ENCODE measurements at regions not wholly inside any gene's neighbourhood (a gene's known extent, or its start where the extent isn't known, plus 50 kb on each side); places are given as distances from the start of the nearest gene placed in this dataset.

DNA sequence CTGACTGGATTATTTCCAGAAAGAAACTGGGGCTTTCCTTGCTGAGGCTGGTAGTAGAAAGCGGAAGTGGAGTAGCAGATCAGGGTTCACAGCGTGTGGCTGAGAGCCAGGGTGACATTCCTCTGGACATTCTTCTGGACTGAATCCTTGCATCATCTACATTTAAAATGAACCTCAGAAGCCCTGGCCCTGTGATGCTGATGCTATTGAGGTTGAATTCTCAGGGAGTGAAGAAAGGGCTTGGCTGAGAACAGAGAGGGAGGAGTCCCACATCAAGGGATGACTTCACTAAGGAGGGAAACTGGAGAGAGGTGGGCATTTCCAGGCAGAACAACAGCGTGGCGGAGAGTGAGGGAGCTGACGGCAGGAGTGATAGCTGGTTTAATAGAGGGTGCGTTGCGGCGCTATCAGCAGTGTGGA, 102.3 kb upstream of the LMO4 start:
- peak; percentile 20 to 67 for DNase-seq

DNA sequence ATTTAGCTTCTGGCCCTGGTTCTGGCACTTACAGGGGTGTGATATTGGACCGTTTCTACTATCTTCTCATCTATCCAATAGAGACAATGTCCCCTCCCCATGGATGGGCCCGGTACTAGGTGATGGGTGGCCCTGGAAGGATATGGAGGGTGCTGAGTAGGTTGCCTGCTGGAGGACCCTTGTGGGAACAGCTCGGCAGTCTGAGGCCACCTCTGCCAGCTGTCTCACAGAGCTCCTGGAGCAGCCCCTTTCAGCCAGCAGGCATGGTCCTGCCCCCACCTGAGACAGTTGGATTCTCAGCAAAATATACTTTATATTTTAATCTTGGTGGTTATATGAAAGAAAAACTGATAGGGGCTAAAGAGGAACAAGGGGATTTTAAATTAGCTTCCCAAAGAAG, 101.0 kb upstream of the LMO4 start:
- DNase-seq = no peak

DNA sequence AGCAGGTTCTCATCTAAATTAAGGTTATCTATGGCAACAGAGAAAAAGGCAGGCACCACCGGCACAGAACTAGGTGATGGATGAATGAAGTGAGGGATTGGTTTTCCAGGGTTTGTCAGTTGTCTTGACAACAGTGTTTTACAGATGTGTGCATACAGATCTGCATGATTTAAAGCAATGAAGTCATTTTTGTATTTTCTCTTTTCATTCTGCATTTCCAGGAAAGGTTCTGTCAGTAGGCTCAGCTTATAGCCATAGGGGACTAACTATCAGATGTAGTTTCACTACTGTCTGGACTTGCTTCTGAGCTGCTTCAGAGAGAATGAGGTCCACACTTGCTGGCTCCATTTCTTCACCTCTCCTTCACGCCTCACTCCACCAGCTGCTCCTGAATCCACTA, 98.2 kb upstream of the LMO4 start:
- DNase-seq = no peak

DNA sequence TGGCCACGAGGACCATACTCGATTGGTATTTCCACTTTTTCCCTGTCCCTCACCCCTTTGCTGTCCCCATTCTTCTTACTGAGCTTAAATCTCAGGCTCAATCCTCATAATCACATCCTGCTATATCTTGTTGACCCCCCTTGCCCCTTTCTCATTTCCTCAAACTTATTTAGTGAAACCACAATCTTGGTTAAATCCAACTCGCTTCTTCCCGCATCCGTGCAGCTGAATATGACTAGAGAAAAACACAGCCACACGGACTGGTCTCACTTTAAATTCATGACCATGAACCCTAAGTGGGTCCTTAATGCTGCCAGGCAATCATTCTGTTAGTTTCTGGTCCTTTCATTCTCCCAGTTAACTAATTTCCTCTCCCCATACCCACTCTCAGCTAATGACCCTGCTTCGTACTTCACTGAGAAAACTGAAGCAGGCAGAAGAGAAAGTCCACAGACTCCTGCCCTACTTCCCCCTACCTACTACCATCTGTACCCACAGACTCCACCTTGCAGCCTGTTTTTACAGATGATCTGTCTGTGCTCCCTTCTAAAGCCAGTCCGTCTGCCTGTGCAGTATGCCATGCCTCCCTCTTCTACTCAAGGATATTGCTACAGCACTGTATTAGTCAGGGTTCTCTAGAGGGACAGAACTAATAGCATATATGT, 96.8 kb upstream of the LMO4 start:
- no peak for DNase-seq

DNA sequence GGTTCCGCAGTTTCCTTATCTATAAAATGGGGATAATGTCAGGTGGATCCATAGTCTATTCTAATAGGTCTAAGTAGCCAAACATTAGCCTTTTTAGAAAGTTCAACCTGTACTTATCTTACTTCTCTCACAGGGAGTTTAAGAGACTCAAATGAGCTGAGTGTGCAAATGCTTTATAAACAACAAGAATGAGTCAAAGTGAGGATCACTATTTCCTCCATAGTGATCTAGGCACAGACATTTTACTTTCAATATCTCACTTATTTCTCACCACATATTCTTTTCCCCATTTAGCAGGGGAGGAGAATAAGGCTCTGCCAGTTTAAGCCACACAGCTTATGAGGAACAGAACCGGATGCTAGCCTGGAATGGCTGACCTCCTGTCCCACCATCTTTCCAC, 92.1 kb upstream of the LMO4 start:
- no peak for DNase-seq

DNA sequence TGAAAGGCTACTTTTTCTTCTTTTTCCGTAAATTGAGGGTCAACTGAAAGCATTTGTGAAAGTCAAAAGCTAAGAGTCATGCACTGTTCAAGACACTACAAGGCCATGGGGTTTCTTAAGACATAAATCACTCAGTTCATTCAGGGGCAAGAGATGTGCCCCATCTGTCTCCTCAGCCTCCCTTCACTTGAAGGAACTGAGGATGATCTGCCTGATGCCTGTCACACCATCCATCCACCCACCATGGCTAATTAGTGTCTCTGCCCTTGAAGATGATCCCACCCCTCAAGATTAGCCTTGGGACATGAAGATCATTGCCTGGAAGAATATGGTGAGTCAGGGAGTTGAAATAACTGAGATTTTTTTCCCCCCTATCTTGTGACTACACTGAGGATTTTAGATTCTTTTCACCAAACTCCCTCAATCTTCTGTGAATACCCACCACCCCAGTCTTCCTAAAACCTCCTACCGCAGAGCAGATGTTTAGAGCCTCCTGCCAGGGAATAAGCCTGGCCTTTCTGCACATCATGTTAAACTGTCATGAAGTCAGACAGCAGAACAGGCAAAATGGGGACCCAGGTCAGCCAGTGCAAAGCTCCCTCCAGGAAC, 88.6 kb upstream of the LMO4 start:
- no peak for DNase-seq

DNA sequence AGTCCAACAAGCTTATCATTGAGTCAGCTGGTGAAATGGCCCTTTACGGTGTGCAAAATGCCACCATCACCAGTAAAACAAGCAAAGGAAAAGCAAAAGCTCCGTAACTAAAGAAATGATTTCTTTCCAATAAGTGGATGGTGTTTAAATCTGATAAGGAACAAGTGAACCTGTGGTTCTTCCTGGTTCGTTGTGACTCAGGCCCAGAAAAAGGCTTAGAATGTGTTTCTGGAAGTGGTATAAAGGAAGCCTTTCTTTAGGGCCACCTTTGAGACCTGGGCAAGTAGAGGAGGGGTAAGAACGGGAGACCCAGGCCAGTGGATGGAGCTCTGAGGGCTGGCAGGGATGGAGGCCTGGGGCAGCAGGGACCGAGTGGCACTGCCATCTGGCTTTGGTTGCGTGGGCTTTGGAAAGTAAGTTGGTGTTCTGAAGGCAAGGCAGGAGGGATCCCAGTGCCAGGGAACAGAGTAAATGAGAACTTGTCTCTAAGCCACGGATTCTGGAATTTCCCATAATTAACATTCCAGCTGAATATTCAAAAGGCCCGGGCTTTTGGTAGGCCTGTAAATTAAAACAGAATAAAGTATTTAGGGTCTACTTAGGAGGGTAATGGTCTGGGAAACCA, 87.9 kb upstream of the LMO4 start:
- DNase-seq = no peak

DNA sequence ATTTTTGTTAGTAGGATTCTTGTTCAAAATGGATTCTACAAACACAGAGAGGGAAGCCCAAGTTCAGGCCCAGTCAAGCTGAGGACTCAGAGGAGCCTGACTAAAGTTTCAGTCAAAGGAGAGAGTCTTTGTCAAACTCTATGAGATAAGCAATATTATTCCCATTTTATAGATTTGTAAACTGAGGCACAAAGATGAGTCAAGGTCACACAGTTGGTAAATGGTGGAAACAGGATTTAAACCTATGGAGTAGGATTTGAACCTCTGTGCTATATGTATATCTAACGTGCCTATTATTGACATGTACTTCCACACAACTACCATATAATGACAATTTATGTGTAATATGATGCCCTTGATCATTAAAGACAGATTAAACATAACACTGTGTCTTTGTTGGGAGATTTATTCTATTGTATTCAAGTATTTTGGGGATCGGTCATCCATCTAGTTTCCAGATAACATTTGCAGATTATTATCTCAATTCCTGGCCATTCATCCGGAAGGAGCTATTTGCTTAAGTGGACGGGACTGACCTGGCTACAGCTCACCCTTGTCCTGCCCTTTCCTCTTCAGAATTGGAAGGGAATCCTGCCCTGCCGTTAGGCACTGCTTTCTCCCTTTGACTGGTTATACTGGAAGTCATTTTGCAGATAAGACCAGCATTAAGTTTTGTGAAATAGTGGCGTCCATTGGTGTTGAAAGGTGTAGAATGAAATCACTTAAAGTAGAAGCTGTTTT, 86.1 kb upstream of the LMO4 start:
- DNase-seq = no peak

DNA sequence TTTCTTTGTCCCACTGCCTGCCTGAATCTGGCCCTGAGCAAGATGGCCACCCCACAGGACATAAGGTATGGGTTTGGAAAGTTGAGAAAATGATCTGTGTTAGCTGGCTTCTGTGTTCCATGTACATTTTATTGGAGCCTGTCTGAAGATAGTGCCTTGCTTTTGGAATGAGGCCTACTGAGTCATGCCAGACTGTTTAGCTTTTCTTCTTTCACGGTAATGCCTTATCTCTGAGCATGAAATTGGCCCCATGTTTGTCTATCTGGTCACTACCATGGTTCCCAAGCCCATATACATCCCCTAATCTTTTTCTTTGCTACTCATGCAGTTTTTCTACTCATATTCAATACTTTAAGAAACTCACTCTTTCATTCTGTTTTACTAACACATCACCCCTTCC, 85.1 kb upstream of the LMO4 start:
- no peak for DNase-seq

DNA sequence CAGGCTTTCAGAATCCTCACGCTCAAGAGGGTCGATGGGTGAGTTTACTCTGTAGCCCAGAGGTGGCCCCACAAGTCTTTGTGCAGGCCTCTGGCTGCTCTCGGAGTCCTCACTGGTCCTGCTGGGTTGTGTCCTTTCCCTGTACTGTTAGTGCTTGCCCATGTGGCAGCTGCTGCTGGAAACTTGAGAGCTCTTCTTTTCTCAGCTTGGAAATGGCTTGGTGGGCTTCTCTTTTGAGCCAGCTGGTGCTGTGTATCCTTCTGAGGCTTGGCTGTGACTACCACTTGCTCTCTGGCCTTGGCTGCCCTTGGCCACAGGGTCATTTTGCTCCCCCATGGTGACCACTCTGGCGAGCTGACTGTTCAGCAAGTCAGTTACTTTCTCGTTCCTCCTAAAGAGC, 82.2 kb upstream of the LMO4 start:
- DNase-seq = no peak

DNA sequence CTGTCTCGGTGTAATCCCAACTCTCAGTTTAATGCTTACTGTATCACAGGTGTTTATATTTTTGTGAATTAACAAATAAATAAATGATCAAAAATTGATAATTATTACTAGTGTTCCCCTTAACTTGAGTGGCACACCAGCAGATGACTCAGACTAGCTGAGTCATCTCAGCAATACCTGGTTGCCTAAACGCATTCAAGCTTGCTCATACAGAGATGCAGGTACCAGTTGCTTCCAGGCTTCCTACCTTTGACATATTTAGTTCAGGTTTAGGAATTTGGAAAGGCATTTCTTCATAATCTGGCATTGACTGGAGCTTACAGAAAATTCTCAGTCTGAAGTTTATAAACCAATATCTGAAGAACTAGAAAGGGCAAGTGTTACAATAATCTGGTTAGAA, 78.9 kb upstream of the LMO4 start:
- no peak for DNase-seq

DNA sequence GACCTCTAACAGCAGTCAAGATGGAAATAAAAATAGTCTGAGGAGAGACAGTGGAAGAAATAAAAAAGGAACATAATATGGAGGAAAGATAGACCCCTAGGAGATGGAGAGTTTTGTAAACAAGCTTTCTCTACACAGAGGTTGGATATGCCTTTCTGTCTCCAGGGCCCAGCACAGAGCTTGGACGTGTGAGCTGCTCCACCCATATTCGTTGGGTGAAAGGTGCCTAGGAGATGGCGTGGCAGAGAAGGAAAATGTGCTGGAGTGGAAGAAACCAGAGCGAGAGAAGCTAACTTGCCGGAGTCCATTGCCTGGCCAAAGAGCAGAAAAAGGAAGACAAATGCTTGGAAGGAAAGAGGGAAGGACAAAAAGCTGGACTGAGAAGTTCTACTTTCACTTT, 78.3 kb upstream of the LMO4 start:
- DNase-seq = no peak

DNA sequence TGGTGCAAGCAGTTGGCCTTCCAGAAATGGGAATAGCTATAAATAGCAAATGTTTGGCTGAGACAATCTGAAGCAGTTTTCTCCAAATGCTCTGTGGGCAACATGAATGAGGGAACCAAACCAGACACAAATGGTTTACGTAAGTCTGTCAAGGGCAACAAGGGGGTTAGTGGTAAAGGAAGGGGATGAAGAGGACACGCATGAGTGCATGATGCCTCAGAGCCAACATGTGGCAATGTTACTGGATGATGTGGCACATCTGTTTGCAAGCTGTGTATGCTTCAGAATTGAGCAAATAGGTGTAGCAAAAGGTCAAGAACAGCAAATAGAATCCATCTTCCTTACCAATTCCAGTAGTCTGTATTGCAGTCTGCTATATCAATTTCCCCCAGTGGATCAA, 76.3 kb upstream of the LMO4 start:
- DNase-seq = no peak

DNA sequence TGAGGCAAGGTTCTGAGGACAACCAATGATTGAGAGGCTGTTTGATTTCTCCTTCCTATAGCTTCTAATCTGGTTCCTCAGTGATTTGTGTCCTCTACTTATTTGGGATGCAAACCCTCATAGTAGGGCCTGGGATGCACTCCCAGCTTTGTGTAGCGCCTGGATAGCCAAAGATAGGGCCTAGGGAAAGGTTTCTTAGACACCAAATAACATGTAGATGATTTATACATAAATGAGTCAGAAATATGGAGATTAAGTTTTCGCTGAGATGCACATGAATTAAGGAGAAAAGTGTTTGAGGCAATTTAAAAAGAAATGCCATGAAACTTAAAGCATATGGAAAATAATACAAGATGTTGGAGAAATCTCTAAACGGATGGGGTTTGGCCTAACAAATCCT, 66.0 kb upstream of the LMO4 start:
- no peak for DNase-seq

DNA sequence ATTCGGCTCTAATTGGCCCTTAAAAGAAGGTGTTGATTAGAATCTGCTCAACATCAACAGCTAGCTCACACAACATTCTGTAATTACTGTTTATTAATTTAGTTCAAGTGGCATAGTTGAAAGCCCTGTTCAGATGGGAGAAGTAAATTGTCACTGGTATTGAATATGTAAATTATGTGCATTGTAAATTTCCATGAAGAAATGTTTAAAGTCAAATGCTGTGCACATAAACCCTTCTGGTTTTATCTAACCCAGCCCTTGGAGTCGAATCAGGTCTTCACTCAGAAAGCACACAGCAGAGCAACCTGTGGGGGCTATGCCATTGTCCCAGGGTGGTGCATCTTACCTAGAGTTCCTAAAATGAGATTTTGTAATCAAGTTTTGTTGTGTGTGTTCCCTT, 65.4 kb upstream of the LMO4 start:
- no peak for DNase-seq

DNA sequence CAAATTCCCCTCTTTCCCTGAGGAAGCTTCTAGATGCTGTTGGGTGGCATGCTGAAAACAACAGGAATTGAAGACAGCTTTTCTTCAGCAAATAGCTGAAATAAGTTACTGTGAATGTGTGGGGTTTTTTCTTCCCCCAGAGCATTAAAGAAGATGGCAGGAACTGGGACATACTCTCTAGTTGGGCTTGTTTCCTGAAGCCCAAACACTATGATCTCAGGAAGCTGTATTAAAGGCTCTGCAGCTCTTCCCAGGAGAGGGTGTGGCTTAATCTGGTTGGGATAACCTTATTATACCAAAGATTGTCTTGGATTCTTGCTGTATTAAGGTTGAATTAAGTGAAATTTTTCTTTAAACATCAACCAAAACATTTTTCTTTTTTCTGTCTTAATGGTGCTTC, 64.9 kb upstream of the LMO4 start:
- no peak for DNase-seq

DNA sequence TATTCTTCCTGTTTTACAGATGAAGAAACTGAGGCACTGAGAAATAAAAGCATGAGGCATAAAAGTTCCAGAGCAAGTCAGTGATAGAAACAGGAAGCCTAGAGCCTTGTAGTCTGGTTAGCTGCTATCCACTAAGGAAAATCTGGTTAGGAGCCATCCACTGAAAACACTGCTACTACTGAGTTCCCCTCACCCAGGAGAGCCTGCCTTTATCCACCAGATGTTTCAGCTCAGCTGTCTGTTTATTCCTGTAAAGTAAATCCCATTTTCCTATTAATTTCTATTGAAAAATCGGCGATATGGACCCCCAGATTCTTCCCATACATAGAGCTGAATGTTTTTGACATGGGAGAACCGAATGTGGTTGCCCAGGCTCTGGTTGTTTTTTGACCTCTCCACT, 63.7 kb upstream of the LMO4 start:
- DNase-seq = no peak

DNA sequence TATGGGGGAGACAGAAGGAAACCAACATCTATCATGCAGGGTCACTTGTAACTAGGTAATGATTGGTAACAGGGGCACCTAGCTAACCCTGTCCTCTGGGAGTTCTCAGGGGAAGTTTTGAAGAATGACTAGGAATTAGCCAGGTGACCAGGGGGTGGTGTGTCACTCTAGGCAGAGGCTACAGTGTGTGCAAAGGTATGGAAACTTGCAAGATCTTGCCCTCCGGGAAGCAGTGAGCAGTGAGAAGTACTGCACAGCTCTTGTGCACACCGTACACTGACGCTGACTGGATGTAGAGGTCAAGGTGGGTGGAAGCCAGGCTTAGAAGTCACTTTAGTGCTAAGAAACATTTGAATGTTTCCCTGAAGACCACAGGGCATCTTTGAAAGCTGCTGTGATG, 62.9 kb upstream of the LMO4 start:
- no peak for DNase-seq

DNA sequence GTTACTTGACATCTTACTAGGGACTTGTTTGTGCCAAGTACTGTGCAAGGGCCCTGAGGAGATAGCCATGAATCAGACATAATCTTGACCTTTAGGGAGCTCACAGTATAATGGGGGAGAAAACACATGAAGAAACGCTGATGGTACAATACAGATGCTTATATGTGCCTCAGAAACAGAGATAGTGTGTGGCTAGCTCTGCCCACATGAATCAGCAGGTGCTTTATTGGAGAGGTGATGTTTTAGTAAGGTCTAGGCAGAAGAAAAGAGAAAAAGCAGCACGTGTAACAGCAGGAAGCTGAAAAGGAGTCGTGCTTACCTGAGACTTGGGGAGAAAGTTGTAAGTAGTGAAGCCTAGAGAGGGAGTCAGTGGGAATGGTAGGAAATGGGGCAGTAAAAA, 60.6 kb upstream of the LMO4 start:
- DNase-seq = no peak

DNA sequence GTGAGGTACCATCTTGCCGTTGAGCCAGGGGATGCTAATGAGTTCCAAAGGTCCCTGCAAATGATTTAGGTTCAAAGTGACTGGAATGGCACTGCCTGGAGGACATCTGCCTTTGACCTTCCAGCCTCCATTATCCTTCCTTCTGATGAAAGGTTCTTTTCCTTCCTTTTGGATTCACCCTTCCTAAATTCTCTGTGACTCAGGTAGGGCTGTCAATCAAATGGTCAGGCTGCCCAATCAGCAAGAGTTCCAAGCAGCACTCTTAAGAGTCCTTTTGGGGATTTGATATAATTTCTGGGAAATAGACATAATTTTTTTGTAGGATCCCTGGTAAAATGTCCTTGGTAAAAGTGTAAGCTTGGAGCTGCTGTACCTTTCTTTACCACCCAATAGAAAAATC, 58.8 kb upstream of the LMO4 start:
- no peak for DNase-seq

DNA sequence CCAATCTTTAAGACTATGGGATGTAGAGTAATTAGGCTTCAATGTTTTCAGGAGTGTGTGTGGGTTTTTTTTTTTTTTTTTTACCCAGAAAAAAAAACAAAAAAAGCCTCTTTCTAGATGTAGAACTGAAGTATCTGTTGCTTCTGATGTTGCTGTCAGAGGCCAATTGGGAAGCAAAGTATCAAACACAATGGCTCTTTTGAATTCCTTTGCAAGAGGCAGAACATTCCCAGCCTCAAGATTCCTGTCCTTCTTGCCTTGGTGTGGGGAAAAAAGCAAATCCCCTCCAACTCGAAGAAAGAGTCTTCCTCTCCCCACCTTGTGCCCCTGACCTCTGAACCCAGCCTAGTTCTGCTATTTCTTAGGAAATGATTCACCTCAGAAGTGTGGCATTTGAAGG, 55.4 kb upstream of the LMO4 start:
- DNase-seq = no peak

DNA sequence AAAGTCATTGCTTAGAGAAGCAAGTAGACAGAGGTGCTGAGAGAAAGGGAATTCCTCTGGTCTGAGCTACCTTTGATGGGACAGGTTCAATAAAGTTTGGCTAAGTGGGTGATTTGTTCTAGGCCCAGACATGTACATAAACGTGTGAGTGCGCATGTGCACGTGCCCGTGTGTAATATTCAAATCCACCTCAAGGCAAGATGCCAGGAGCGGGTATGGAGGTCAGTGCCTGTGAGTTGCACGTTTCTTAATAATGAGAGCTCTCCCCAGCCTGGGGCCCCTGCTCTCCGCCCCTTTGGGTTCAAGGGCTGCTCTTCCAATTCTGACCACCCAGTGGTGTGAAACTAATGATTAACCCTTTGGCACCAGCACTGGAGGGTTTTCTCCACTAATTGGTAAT, 53.8 kb upstream of the LMO4 start:
- DNase-seq = no peak

DNA sequence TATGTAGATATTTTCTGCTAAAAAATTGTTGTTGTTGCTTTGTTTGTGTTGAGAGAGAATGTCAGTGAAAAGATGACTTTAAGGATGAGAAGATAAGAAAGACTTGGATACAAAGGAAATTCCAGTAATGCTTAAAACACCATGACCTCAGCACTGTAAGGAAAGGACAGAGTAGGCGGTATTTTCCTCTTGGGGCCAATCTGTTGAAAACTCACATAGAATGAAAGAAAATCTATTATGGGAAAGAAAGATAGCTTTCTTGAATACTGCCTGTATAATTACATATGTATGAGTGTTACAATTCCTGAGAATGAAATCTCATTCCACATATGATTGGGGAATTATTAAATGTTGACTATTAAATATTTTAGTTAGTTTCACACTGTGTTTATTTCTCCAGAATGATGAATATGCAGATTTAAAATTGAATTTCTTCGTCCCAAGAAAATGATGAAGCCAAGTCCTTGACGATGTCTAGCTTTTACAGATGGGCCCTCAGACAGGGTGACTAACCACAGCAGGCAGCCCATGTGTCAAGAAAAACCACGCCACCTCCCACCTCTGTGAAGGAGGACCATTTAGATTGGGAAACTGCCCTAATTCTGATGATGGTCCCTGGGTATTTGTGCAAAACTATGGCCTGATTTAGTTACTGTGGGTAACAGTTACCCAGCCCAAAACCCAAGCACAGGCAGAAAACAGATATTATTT, 49.7 kb upstream of the LMO4 start:
- DNase-seq = no peak
